Natural killer cell (primary cell): ENCODE measurements at regions not wholly inside any gene's neighbourhood (a gene's known extent, or its start where the extent isn't known, plus 50 kb on each side); places are given as distances from the start of the nearest gene placed in this dataset.

ENCODE experiments used
- ATAC-seq, 3 donors: fragments of 150-1000 bp in 2 of 3; fragments of 200-7000 bp in 1 of 3; cut with Tn5 transposase; 1 replicate in 1 of 3; 2 replicates in 2 of 3; pipeline ENCODE4 v1.10.0; 2021; ENCODE audit warnings: mild to moderate bottlenecking in 2 of 3, moderate library complexity in 2 of 3
- DNase-seq, 2 donors: peaks; one replicate each; pipeline versions ENCODE4 v3.0.0 to v3.0.0-alpha.2; 2013 to 2021; ENCODE audit warnings: mixed read lengths in 1 of 2
- H3K27ac ChIP-seq: one replicate; pipeline ENCODE4 v1.5.1; 2013; ENCODE audit warnings: mild to moderate bottlenecking, low read length
- H3K27me3 ChIP-seq: one replicate; pipeline ENCODE4 v1.6.1; 2013; ENCODE audit warnings: low read length; ENCODE audit not compliant: control insufficient read depth, insufficient read depth
- H3K36me3 ChIP-seq: one replicate; pipeline ENCODE4 v1.6.1; 2013; ENCODE audit warnings: low read length; ENCODE audit not compliant: control insufficient read depth, insufficient read depth
- H3K4me1 ChIP-seq: one replicate; pipeline ENCODE4 v1.6.1; 2013; ENCODE audit warnings: low read length; ENCODE audit not compliant: control insufficient read depth, insufficient read depth
- H3K4me3 ChIP-seq: one replicate; pipeline ENCODE4 v1.5.1; 2013; ENCODE audit warnings: low read length
- H3K9me3 ChIP-seq: one replicate; pipeline ENCODE4 v1.6.1; 2013; ENCODE audit warnings: low read length; ENCODE audit not compliant: control insufficient read depth, insufficient read depth
- H3K27ac Mint-ChIP-seq, 2 donors: one replicate each; pipeline ENCODE4 v1.8.0; 2022; ENCODE audit warnings: mild to moderate bottlenecking in 2 of 2, mixed read lengths in 2 of 2, moderate library complexity in 1 of 2
- H3K27me3 Mint-ChIP-seq, 2 donors: one replicate each; pipeline ENCODE4 v1.8.0; 2022; ENCODE audit warnings: low read depth in 2 of 2, mixed read lengths in 2 of 2
- H3K36me3 Mint-ChIP-seq: one replicate; pipeline ENCODE4 v1.8.0; 2022; ENCODE audit warnings: mixed read lengths
- H3K4me1 Mint-ChIP-seq, 2 donors: one replicate each; pipeline ENCODE4 v1.8.0; 2022; ENCODE audit warnings: mixed read lengths in 2 of 2
- H3K4me3 Mint-ChIP-seq: one replicate; pipeline ENCODE4 v1.8.0; 2022; ENCODE audit warnings: mild to moderate bottlenecking, moderate library complexity, mixed read lengths
- H3K9me3 Mint-ChIP-seq, 2 donors: one replicate each; pipeline ENCODE4 v1.8.0; 2022; ENCODE audit warnings: mixed read lengths in 2 of 2
- WGBS: methylation state at CpG from one replicate; pipeline ENCODE4 v1.1.7; 2013; ENCODE audit warnings: missing lambda C conversion rate; ENCODE audit not compliant: insufficient coverage; 5-methylcytosine and 5-hydroxymethylcytosine counted together
- intact Hi-C: fragments of 100-400 bp; cut with micrococcal nuclease; formaldehyde crosslinking; loops from one replicate; pipeline ENCODE4 v1.14.2; 2022
- TF ChIP-seq, protein P1 (sequence below): fragments of 200-600 bp; IDR thresholded peaks from one replicate; pipeline ENCODE4 v1.8.0; 2022; ENCODE audit warnings: antibody characterized with exemption

DNA sequence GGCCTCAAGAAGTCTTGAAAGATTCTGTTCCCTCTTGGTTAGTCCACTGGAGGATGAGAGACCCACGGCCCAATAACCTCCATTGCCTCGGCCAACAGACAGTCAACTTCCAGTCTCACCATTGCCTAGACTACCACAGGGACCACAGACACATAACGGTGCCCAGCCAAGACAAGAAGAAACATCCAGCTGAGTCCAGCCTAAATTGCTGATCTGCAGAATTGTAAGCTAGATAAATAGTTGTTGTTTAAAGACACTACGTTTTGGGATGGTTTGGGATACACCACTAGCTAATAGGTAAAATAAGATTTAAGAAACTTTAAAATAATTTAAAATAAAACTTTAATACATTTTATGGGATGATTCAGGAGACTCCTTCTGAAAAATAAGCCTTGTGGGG lies 324.7 kb upstream of the JAG1 start:
- intact Hi-C loops: no loop called here
- 75% methylated on average over 4 of the region's 4 CpGs for WGBS
- no peaks in the 10 kb centered on the region for H3K27me3 ChIP-seq
- H3K36me3 Mint-ChIP-seq: no peaks in the 10 kb centered on the region
- no peaks in the 10 kb centered on the region for H3K4me1 ChIP-seq
- ATAC-seq: no peak
- H3K4me1 Mint-ChIP-seq: no peaks in the 10 kb centered on the region
- no peaks in the 10 kb centered on the region for H3K36me3 ChIP-seq
- H3K9me3 ChIP-seq: no peaks in the 10 kb centered on the region
- H3K4me3 Mint-ChIP-seq: no peak overlapping the region
- no peak overlapping the region for H3K4me3 ChIP-seq
- no peak for DNase-seq
- TF ChIP-seq, protein P1, sequence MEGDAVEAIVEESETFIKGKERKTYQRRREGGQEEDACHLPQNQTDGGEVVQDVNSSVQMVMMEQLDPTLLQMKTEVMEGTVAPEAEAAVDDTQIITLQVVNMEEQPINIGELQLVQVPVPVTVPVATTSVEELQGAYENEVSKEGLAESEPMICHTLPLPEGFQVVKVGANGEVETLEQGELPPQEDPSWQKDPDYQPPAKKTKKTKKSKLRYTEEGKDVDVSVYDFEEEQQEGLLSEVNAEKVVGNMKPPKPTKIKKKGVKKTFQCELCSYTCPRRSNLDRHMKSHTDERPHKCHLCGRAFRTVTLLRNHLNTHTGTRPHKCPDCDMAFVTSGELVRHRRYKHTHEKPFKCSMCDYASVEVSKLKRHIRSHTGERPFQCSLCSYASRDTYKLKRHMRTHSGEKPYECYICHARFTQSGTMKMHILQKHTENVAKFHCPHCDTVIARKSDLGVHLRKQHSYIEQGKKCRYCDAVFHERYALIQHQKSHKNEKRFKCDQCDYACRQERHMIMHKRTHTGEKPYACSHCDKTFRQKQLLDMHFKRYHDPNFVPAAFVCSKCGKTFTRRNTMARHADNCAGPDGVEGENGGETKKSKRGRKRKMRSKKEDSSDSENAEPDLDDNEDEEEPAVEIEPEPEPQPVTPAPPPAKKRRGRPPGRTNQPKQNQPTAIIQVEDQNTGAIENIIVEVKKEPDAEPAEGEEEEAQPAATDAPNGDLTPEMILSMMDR: no peak
- no peak overlapping the region for H3K27ac Mint-ChIP-seq
- peaks cover 0 to 5% of the 10 kb centered on the region in 2 donors for H3K9me3 Mint-ChIP-seq
- no peaks in the 10 kb centered on the region for H3K27me3 Mint-ChIP-seq
- no peak overlapping the region for H3K27ac ChIP-seq

DNA sequence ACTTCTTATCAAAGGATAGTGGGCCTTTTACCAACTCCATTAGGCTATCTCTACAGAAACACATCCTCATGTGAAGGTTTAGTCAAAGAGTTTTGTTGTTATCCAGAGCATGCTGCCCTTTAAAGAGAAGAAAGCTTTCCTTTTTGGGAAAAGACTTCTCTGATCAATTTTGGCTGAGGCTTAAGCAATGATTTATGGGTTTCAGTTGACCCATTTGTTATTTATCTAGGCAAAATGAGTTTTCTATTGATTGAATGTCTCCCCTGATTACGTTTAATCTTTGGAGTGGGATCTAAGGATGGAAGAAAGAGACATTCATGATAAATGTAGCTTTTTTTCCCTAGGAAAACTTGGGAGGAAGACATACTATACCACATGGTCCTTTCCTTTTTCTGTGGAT lies 326.6 kb upstream of the JAG1 start:
- H3K27me3 Mint-ChIP-seq: no peaks in the 10 kb centered on the region
- no peak overlapping the region for H3K4me3 Mint-ChIP-seq
- intact Hi-C loops: no loop called here

DNA sequence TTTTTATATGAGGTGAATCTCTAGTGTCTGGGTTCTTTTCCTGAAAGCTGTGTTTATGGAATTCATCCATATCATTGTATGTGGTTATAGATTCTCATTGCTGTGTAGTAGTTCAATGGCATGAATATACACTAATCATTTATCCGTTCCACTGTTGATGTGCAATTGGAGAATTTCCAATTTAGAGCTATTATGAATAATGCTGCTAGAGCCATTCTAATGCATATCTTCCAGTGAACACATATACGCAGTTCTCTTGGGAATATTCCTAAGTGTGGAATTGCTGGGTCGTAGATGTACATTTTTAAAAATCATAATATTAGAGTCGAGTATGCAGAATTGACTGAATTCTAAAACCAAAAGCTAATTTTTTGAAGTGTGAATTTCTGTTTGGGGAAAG lies 327.5 kb upstream of the JAG1 start:
- H3K27me3 ChIP-seq: no peaks in the 10 kb centered on the region
- H3K4me1 ChIP-seq: no peaks in the 10 kb centered on the region
- Mint-ChIP-seq H3K9me3 (peaks cover 0 to 2% of the 10 kb centered on the region in 2 donors), H3K4me1 (no peaks in the 10 kb centered on the region), H3K36me3 (no peaks in the 10 kb centered on the region), H3K4me3 (no peak overlapping the region), H3K27me3 (no peaks in the 10 kb centered on the region), H3K27ac (no peak overlapping the region)
- no peaks in the 10 kb centered on the region for H3K9me3 ChIP-seq
- ATAC-seq: no peak
- WGBS: 100% methylated on average over 3 of the region's 4 CpGs
- no peaks in the 10 kb centered on the region for H3K36me3 ChIP-seq
- intact Hi-C loops: no loop called here
- H3K27ac ChIP-seq: no peak overlapping the region
- no peak overlapping the region for H3K4me3 ChIP-seq
- TF ChIP-seq, protein P1: no peak
- DNase-seq: no peak

More for the DNA sequence above, 326.6 kb upstream of the JAG1 start:
- Histone ChIP-seq H3K4me1 (no peaks in the 10 kb centered on the region), H3K27ac (no peak overlapping the region), H3K4me3 (no peak overlapping the region), H3K36me3 (no peaks in the 10 kb centered on the region), H3K27me3 (no peaks in the 10 kb centered on the region), H3K9me3 (no peaks in the 10 kb centered on the region)
- TF ChIP-seq, protein P1: no peak
- H3K9me3 Mint-ChIP-seq: no peaks in the 10 kb centered on the region
- no peak for ATAC-seq
- H3K36me3 Mint-ChIP-seq: no peaks in the 10 kb centered on the region
- WGBS: 100% methylated on average over 1 of the region's 1 CpG
- no peaks in the 10 kb centered on the region for H3K4me1 Mint-ChIP-seq
- DNase-seq: no peak
- no peak overlapping the region for H3K27ac Mint-ChIP-seq

DNA sequence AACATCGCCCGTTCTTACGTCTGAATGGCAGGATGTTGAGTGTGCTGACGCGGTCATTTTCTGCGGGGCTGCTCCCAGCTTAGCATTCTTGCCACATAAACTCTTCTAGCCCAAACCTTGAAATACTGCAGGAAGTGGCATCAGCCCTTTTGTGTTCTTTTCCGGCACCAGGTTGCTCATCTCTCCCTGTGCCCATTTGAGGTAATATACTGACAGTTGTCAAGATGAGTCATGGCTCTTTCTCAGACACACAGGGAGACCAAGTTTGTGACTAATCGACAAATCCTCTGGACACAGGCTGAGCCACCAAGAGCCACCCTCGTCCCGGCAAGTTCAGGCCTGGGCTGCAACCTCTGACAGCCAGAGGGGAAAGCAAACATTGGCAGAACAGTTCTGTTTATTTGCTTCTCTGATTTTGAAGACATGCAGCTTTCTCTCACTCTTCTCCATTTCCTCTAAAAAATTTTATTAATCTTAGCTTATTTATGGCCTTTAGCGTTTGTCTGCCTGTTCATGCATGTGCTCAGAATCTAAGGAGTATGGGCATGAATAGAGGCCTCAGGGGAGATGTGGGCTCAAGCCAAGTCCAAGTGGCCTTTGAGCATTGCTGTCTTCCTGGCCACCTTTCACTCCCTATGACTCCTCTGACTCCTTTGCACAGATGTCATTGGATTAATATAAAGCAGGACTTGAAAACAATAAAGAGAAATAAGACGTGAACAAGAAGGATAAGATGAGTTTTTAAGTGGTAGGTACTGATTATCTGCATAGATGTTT lies 328.2 kb upstream of the JAG1 start:
- ATAC-seq (no peak), DNase-seq (no peak)
- H3K27me3 Mint-ChIP-seq: no peaks in the 10 kb centered on the region
- no peak overlapping the region for H3K27ac ChIP-seq
- H3K27me3 ChIP-seq: no peaks in the 10 kb centered on the region
- H3K4me1 ChIP-seq: no peaks in the 10 kb centered on the region
- intact Hi-C loops: no loop called here
- H3K9me3 Mint-ChIP-seq: peaks cover 0 to 3% of the 10 kb centered on the region in 2 donors
- TF ChIP-seq, protein P1: no peak
- no peaks in the 10 kb centered on the region for H3K36me3 Mint-ChIP-seq
- 90% methylated on average over 12 of the region's 12 CpGs for WGBS
- H3K4me3 Mint-ChIP-seq: no peak overlapping the region
- no peaks in the 10 kb centered on the region for H3K9me3 ChIP-seq
- no peak overlapping the region for H3K4me3 ChIP-seq
- H3K27ac Mint-ChIP-seq: no peak overlapping the region
- no peaks in the 10 kb centered on the region for H3K4me1 Mint-ChIP-seq
- H3K36me3 ChIP-seq: no peaks in the 10 kb centered on the region
